HCT116 (cell line): ENCODE measurements at regions not wholly inside any gene's neighbourhood (a gene's known extent, or its start where the extent isn't known, plus 50 kb on each side); places are given as distances from the start of the nearest gene placed in this dataset.

Source experiments
- ATAC-seq: fragments of 200-7000 bp; cut with Tn5 transposase; 2 replicates; pipeline ENCODE4 v1.9.1; 2020; ENCODE audit warnings: mild to moderate bottlenecking, moderate library complexity
- BruUV-seq: library from RNA; stranded (reverse); fragments of 400-500 nt; replicated peaks from 2 replicates; lab custom pipeline; 2021; lab: Mats Ljungman, UMichigan
- CTCF ChIA-PET: fragments of 300-600 bp; sonication (Branson Sonifier 250); formaldehyde crosslinking; loops from one replicate; lab custom pipeline; 2021; ENCODE audit warnings: antibody characterized with exemption; lab: Charles Lee
- POLR2A ChIA-PET: fragments of 300-600, 350-600 bp; sonication (Branson Sonifier 250); formaldehyde crosslinking; loops from one replicate; lab custom pipeline; 2021; ENCODE audit warnings: antibody characterized with exemption; lab: Charles Lee
- RAD21 ChIA-PET, 2 experiments: fragments of 300-600 bp; sonication (Branson Sonifier 250); formaldehyde crosslinking; loops; one replicate each; lab custom pipeline; 2023; ENCODE audit warnings: low total read pairs in 2 of 2; ENCODE audit not compliant: uncharacterized antibody in 2 of 2, unreplicated experiment in 2 of 2, low non-redundant PET in 1 of 2; lab: Charles Lee
- DNase-seq: peaks from one replicate; pipeline ENCODE4 v3.0.0-alpha.2; 2010; ENCODE audit warnings: low read depth, low spot score
- H2AFZ ChIP-seq: fragments of 200-600 bp; shearing (Covaris generic), sonication (generic); 2 replicates; pipeline ENCODE4 v1.6.1; 2017; ENCODE audit warnings: low read depth, mixed run types, mixed read lengths, antibody characterized with exemption, low read length; ENCODE audit not compliant: poor library complexity, severe bottlenecking
- H3K27ac ChIP-seq: 2 replicates; pipeline ENCODE4 v1.5.1; 2012; ENCODE audit warnings: low read depth, low read length
- H3K27me3 ChIP-seq: fragments of 200-600 bp; sonication (generic); 2 replicates; pipeline ENCODE4 v1.6.1; 2016; ENCODE audit warnings: mixed run types, low read length, mixed read lengths; ENCODE audit not compliant: insufficient read depth
- H3K36me3 ChIP-seq, 2 experiments: fragments of 200-500 bp in 1 of 2; fragments of 200-600 bp in 1 of 2; sonication (Bioruptor generic) in 1 of 2; sonication (generic) in 1 of 2; 2 replicates each; pipeline versions ENCODE4 v1.5.1 to v1.6.1; 2014 to 2016; ENCODE audit warnings: low read length in 2 of 2, inconsistent platforms in 1 of 2, mixed read lengths in 1 of 2, mixed run types in 1 of 2; ENCODE audit not compliant: insufficient read depth in 2 of 2, control insufficient read depth in 1 of 2
- H3K4me1 ChIP-seq, 2 experiments: fragments of 200-600 bp in 1 of 2; sonication (generic) in 1 of 2; 2 replicates each; pipeline versions ENCODE4 v1.5.1 to v1.6.1; 2012 to 2017; ENCODE audit warnings: low read length in 2 of 2, inconsistent platforms in 1 of 2, mild to moderate bottlenecking in 1 of 2, mixed read lengths in 1 of 2, mixed run types in 1 of 2, moderate library complexity in 1 of 2; ENCODE audit not compliant: insufficient read depth in 2 of 2, control insufficient read depth in 1 of 2
- H3K4me2 ChIP-seq: fragments of 200-600 bp; sonication (generic); 2 replicates; pipeline ENCODE4 v1.6.1; 2017; ENCODE audit warnings: mixed run types, low read length, mixed read lengths
- H3K4me3 ChIP-seq, 2 experiments: fragments of 200-600 bp in 1 of 2; sonication (generic) in 1 of 2; replicated peaks in 1 of 2; 2 replicates each; pipeline ENCODE4 v1.5.1; 2011 to 2016; ENCODE audit warnings: low read length in 2 of 2, control low read depth in 1 of 2, low read depth in 1 of 2, mild to moderate bottlenecking in 1 of 2, mixed read lengths in 1 of 2, mixed run types in 1 of 2
- H3K79me2 ChIP-seq: fragments of 200-600 bp; sonication (generic); 2 replicates; pipeline ENCODE4 v1.6.1; 2017; ENCODE audit warnings: mild to moderate bottlenecking, mixed run types, low read length, moderate library complexity, mixed read lengths; ENCODE audit not compliant: insufficient read depth
- H3K9ac ChIP-seq: fragments of 200-600 bp; sonication (generic); 2 replicates; pipeline ENCODE4 v1.6.1; 2016; ENCODE audit warnings: low read length, mixed read lengths
- H3K9me2 ChIP-seq: fragments of 200-600 bp; sonication (generic), shearing (Covaris generic); 2 replicates; pipeline ENCODE4 v1.6.1; 2017; ENCODE audit warnings: mixed run types, mild to moderate bottlenecking, moderate library complexity; ENCODE audit not compliant: insufficient read depth
- H3K9me3 ChIP-seq, 2 experiments: fragments of 200-500 bp in 1 of 2; fragments of 200-600 bp in 1 of 2; sonication (Bioruptor generic) in 1 of 2; sonication (generic) in 1 of 2; 2 replicates each; pipeline ENCODE4 v1.6.1; 2014 to 2017; ENCODE audit warnings: low read length in 2 of 2, mixed read lengths in 2 of 2, inconsistent platforms in 1 of 2, low read depth in 1 of 2, mild to moderate bottlenecking in 1 of 2, mixed run types in 1 of 2, moderate library complexity in 1 of 2; ENCODE audit not compliant: control insufficient read depth in 1 of 2, insufficient read depth in 1 of 2
- H4K20me1 ChIP-seq: fragments of 200-600 bp; sonication (generic), shearing (Covaris generic); 2 replicates; pipeline ENCODE4 v1.6.1; 2017; ENCODE audit warnings: mixed run types, mild to moderate bottlenecking, moderate library complexity; ENCODE audit not compliant: insufficient read depth
- CBX3 ChIP-seq: IDR thresholded peaks from 2 replicates; pipeline ENCODE4 v1.6.1; 2012; ENCODE audit warnings: low read depth
- CEBPB ChIP-seq: IDR thresholded peaks from 2 replicates; pipeline ENCODE4 v1.6.1; 2012; ENCODE audit warnings: low read depth
- CTCF ChIP-seq, 3 experiments: fragments of 200-600 bp in 1 of 3; sonication (generic) in 1 of 3; IDR thresholded peaks in 2 of 3; conservative IDR thresholded peaks in 1 of 3; 2 replicates each; pipeline ENCODE4 v1.5.1; 2012 to 2017; ENCODE audit warnings: low read depth in 2 of 3, low read length in 2 of 3, antibody characterized with exemption in 1 of 3, borderline replicate concordance in 1 of 3, control low read depth in 1 of 3, mild to moderate bottlenecking in 1 of 3, mixed read lengths in 1 of 3, mixed run types in 1 of 3, moderate library complexity in 1 of 3; ENCODE audit not compliant: insufficient read depth in 1 of 3
- EGR1 ChIP-seq: IDR thresholded peaks from 2 replicates; pipeline ENCODE4 v1.6.1; 2012; ENCODE audit warnings: low read depth
- EZH2 ChIP-seq: fragments of 200-600 bp; sonication (generic); IDR thresholded peaks from 2 replicates; pipeline ENCODE4 v1.6.1; 2017; ENCODE audit warnings: antibody characterized with exemption, mixed run types
- EZH2phosphoT487 ChIP-seq: fragments of 200-600 bp; IDR thresholded peaks from 2 replicates; pipeline ENCODE4 v1.6.1; 2018; ENCODE audit warnings: antibody characterized with exemption, borderline replicate concordance
- POLR2AphosphoS5 ChIP-seq: IDR thresholded peaks from 2 replicates; pipeline ENCODE4 v1.6.1; 2011; ENCODE audit warnings: mild to moderate bottlenecking, low read depth, low read length, moderate library complexity
- RAD21 ChIP-seq: IDR thresholded peaks from 2 replicates; pipeline ENCODE4 v1.6.1; 2012; ENCODE audit warnings: low read depth, mild to moderate bottlenecking
- intact Hi-C: fragments of 100-400 bp; cut with micrococcal nuclease; formaldehyde crosslinking; loops from 2 replicates; pipeline ENCODE4 v1.10.0; 2022
- TF ChIP-seq, protein P1 (sequence below): IDR thresholded peaks from 2 replicates; pipeline ENCODE4 v1.6.1; 2012

- Histone ChIP-seq H3K9ac (no peak overlapping the region), H3K4me2 (no peak overlapping the region), H3K79me2 (no peaks in the 10 kb centered on the region), H3K36me3 (no peaks in the 10 kb centered on the region), H3K4me3 (no peak overlapping the region), H4K20me1 (no peaks in the 10 kb centered on the region), H3K9me2 (no peaks in the 10 kb centered on the region), H3K4me1 (peaks cover 0 to 10% of the 10 kb centered on the region in 2 experiments; a peak in 2 of 4 replicates), H3K9me3 (no peaks in the 10 kb centered on the region), H3K27ac (no peak overlapping the region), H2AFZ (no peak overlapping the region), H3K27me3 (no peaks in the 10 kb centered on the region)
- intact Hi-C loops = no loop called here
- no peak for DNase-seq
- ATAC-seq = no peak
- POLR2A ChIA-PET = no interaction called here
- no TSS peak for BruUV-seq
- RAD21 ChIA-PET = no interaction called here
- TF ChIP-seq EZH2 = no peak
- CTCF ChIA-PET = no interaction called here
Measured at GRCh38 chr6:168890306-168890980, 363.2 kb downstream of the THBS2 start.

GRCh38 chr6:168888786-168889345 lies 364.8 kb downstream of the THBS2 start:
- TF ChIP-seq, protein P1, sequence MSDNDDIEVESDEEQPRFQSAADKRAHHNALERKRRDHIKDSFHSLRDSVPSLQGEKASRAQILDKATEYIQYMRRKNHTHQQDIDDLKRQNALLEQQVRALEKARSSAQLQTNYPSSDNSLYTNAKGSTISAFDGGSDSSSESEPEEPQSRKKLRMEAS = no peak
- no peak for TF ChIP-seq RAD21
- no peak for TF ChIP-seq EGR1
- no peak for TF ChIP-seq CBX3
- no peak for TF ChIP-seq EZH2phosphoT487
- TF ChIP-seq POLR2AphosphoS5 = no peak
- TF ChIP-seq CTCF (IDR thresholded peaks at IDR 0.05 in 2 of 3, conservative IDR thresholded peaks at IDR 0.05 in 1 of 3; ENCODE audit: borderline replicate concordance in 1 of 3, insufficient read depth in 1 of 3, low read depth in 2 of 3, low read length in 2 of 3) = no peak
- no peak for TF ChIP-seq CEBPB

More at GRCh38 chr6:168888786-168889345, 364.8 kb downstream of the THBS2 start:
- H3K9ac ChIP-seq = no peak overlapping the region
- RAD21 ChIA-PET = no interaction called here
- H3K4me2 ChIP-seq = no peak overlapping the region
- no peaks in the 10 kb centered on the region for H3K9me3 ChIP-seq
- no peaks in the 10 kb centered on the region for H3K36me3 ChIP-seq
- no peak overlapping the region for H3K4me3 ChIP-seq
- POLR2A ChIA-PET = interaction anchor here (0.7 kb wide), 1 partner anchor 410 kb away, joined by 3 read pairs; no protein-coding TSS in a partner anchor
- no peak overlapping the region for H3K27ac ChIP-seq
- no peaks in the 10 kb centered on the region for H3K79me2 ChIP-seq
- ATAC-seq (no peak), DNase-seq (no peak)
- intact Hi-C loops = loop anchor here (10.0 kb wide), 1 partner anchor 414 kb away; no protein-coding TSS in a partner anchor
- no peak overlapping the region for H2AFZ ChIP-seq
- no TSS peak for BruUV-seq
- no peaks in the 10 kb centered on the region for H3K9me2 ChIP-seq
- H3K4me1 ChIP-seq = 0 out of 4 replicates have a peak, but pooled peaks cover 0 to 3% of the 10 kb centered on the region in 2 experiments
- H4K20me1 ChIP-seq = no peaks in the 10 kb centered on the region
- no peaks in the 10 kb centered on the region for H3K27me3 ChIP-seq
- CTCF ChIA-PET = no interaction called here
